ENCODE measurements at regions not wholly inside any gene's neighbourhood (a gene's known extent, or its start where the extent isn't known, plus 50 kb on each side); places are given as distances from the start of the nearest gene placed in this dataset.

DNA sequence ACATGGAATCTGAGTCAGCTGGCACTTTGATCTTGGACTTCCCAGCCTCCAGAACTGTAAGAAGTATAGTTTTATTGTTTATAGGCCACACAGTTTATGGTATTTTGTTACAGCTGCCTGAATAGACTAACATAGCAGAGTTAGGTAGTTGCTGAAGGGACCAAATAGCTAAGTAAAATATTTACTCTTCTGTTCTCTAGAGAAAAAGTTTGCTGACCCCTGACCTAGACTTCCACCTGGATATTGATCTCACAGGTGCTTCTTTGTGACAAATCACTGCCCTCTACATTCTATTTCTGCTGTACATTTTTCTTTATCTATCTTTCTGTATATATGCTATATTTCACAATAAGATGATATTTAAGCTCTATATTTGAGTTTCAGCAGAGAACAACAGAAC is 212.5 kb downstream of the CSNK2A3 start:
- Histone ChIP-seq H3K4me3 (no peak overlapping the region), H3K36me3 (no peaks in the 10 kb centered on the region), H3K9me3 (no peaks in the 10 kb centered on the region), H3K4me1 (peaks cover 5 to 37% (median 32%) of the 10 kb centered on the region in 4 donors), H3K27me3 (no peaks in the 10 kb centered on the region), H3K27ac (replicated peaks in 1 of 4) (peak overlapping the region; percentile 69 to 79 (median 71))
- DNase-seq (ENCODE audit: extremely low spot score): no peak
- intact Hi-C loops (cut with DNase I): no loop called here
- no peak for TF ChIP-seq CTCF (IDR thresholded peaks at IDR 0.05)
- TF ChIP-seq EP300 (IDR thresholded peaks at IDR 0.05): no peak
- no peak for TF ChIP-seq POLR2AphosphoS5 (IDR thresholded peaks at IDR 0.05)
- no peak for TF ChIP-seq POLR2A (IDR thresholded peaks at IDR 0.05; ENCODE audit: low read depth)

DNA sequence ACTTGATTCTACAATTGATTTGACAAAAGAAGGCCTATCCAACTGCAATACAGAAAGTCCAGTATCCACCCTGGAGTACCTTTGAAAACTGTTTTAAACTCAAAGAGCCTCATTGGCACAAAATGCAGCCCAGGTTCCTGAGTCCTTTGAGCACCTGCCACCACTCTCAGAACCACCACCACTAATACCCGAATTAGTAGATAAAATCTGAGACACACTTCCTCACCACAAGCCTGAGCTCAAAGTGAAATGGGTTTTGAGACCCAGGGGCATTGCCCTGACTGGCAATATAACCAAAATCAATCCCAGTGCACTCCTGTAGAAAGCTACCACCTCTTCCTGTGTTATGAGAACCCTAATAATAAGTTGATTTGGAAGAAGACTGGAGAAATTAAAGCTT is 215.7 kb downstream of the CSNK2A3 start:
- Histone ChIP-seq H3K4me3 (no peak overlapping the region), H3K9me3 (no peaks in the 10 kb centered on the region), H3K27me3 (no peaks in the 10 kb centered on the region), H3K36me3 (no peaks in the 10 kb centered on the region), H3K4me1 (peaks cover 5 to 21% (median 20%) of the 10 kb centered on the region in 4 donors), H3K27ac (replicated peaks in 1 of 4) (no peak overlapping the region)
- intact Hi-C loops (cut with DNase I): no loop called here
- no peak for TF ChIP-seq POLR2A (IDR thresholded peaks at IDR 0.05; ENCODE audit: low read depth)
- no peak for TF ChIP-seq CTCF (IDR thresholded peaks at IDR 0.05)
- no peak for TF ChIP-seq POLR2AphosphoS5 (IDR thresholded peaks at IDR 0.05)
- no peak for TF ChIP-seq EP300 (IDR thresholded peaks at IDR 0.05)
- DNase-seq (ENCODE audit: extremely low spot score): no peak
- WGBS: 70% methylated on average over 1 of the region's 1 CpG

GRCh38 chr11:11135820-11136476 is 217.1 kb downstream of the CSNK2A3 start:
- no peaks in the 10 kb centered on the region for H3K27me3 ChIP-seq
- WGBS: 66% methylated on average over 2 of the region's 2 CpGs
- no peak overlapping the region for H3K27ac ChIP-seq (replicated peaks in 1 of 4)
- no peaks in the 10 kb centered on the region for H3K9me3 ChIP-seq
- no peaks in the 10 kb centered on the region for H3K36me3 ChIP-seq
- H3K4me3 ChIP-seq: no peak overlapping the region
- peaks cover 0 to 7% (median 6%) of the 10 kb centered on the region in 4 donors for H3K4me1 ChIP-seq
- intact Hi-C loops (cut with DNase I): no loop called here
- no peak for DNase-seq (ENCODE audit: extremely low spot score)
- TF ChIP-seq EP300 (IDR thresholded peaks at IDR 0.05) (no peak), POLR2A (IDR thresholded peaks at IDR 0.05; ENCODE audit: low read depth) (no peak), CTCF (IDR thresholded peaks at IDR 0.05) (no peak), POLR2AphosphoS5 (IDR thresholded peaks at IDR 0.05) (no peak)

GRCh38 chr11:11129118-11129517 is 223.9 kb downstream of the CSNK2A3 start:
- intact Hi-C loops (cut with DNase I): no loop called here
- Histone ChIP-seq H3K4me1 (no peaks in the 10 kb centered on the region), H3K27me3 (no peaks in the 10 kb centered on the region), H3K4me3 (no peak overlapping the region), H3K9me3 (no peaks in the 10 kb centered on the region), H3K36me3 (no peaks in the 10 kb centered on the region), H3K27ac (replicated peaks in 1 of 4) (no peak overlapping the region)
- no peak for DNase-seq (ENCODE audit: extremely low spot score)
- TF ChIP-seq EP300 (IDR thresholded peaks at IDR 0.05) (no peak), POLR2A (IDR thresholded peaks at IDR 0.05; ENCODE audit: low read depth) (no peak), CTCF (IDR thresholded peaks at IDR 0.05) (no peak), POLR2AphosphoS5 (IDR thresholded peaks at IDR 0.05) (no peak)
- 95% methylated on average over 1 of the region's 1 CpG for WGBS

DNA sequence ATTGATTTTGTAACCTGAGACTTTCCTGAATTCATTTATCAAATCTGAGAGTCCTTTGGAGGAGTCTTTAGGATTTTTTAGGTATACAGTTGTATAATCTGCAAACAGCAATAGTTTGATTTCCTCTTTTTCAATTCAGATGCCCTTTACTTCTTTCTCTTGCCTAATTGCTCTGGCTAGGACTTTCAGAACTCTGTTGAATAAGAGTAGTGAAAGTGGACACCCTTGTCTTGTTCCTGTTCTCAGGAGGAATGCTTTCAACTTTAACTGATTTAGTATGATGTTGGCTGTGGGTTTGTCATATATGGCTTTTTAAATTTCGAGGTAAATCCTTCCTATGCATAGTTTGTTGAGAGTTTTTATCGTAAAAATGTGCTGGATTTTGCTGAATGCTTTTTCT is 227.4 kb downstream of the CSNK2A3 start:
- no peak for TF ChIP-seq POLR2AphosphoS5 (IDR thresholded peaks at IDR 0.05)
- no peak for TF ChIP-seq CTCF (IDR thresholded peaks at IDR 0.05)
- no peak for TF ChIP-seq POLR2A (IDR thresholded peaks at IDR 0.05; ENCODE audit: low read depth)
- no peak for TF ChIP-seq EP300 (IDR thresholded peaks at IDR 0.05)
- no peak overlapping the region for H3K27ac ChIP-seq (replicated peaks in 1 of 4)
- no peaks in the 10 kb centered on the region for H3K36me3 ChIP-seq
- no peak for DNase-seq (ENCODE audit: extremely low spot score)
- H3K9me3 ChIP-seq: no peaks in the 10 kb centered on the region
- no peak overlapping the region for H3K4me3 ChIP-seq
- WGBS: 85% methylated on average over 2 of the region's 2 CpGs
- H3K4me1 ChIP-seq: no peaks in the 10 kb centered on the region
- no peaks in the 10 kb centered on the region for H3K27me3 ChIP-seq
- intact Hi-C loops (cut with DNase I): no loop called here

All from esophagus muscularis mucosa (tissue), 4 donors.